Superior temporal gyrus (tissue), 1 donor: ENCODE measurements at regions not wholly inside any gene's neighbourhood (a gene's known extent, or its start where the extent isn't known, plus 50 kb on each side); places are given as distances from the start of the nearest gene placed in this dataset.

Experiments
- DNase-seq: peaks from one replicate; pipeline ENCODE4 v3.0.0-alpha.2; 2016; ENCODE audit errors: extremely low spot score

GRCh38 chr5:92508271-92508670, 1072.7 kb downstream of the NR2F1-AS1 start:
- no peak for DNase-seq

- no peak for DNase-seq
Observed at GRCh38 chr5:92505925-92506324, 1075.1 kb downstream of the NR2F1-AS1 start.

- DNase-seq: no peak
Observed at GRCh38 chr5:92505145-92505544, 1075.9 kb downstream of the NR2F1-AS1 start.

- DNase-seq: no peak
Observed at GRCh38 chr5:92504346-92504745, 1076.7 kb downstream of the NR2F1-AS1 start.

- no peak for DNase-seq
Observed at GRCh38 chr5:92500752-92501151, 1080.3 kb downstream of the NR2F1-AS1 start.

GRCh38 chr5:92496545-92496944, 1084.5 kb downstream of the NR2F1-AS1 start:
- DNase-seq: no peak

- DNase-seq: no peak
Observed at GRCh38 chr5:92494508-92494907, 1086.5 kb downstream of the NR2F1-AS1 start.

- DNase-seq: no peak
Observed at GRCh38 chr5:92492908-92493307, 1088.1 kb downstream of the NR2F1-AS1 start.

- no peak for DNase-seq
Observed at GRCh38 chr5:92484484-92484883, 1096.5 kb downstream of the NR2F1-AS1 start.

- DNase-seq: no peak
Observed at GRCh38 chr5:92472981-92473566, 1090.0 kb upstream of the ARRDC3 start.

- no peak for DNase-seq
Observed at GRCh38 chr5:92471861-92472260, 1088.7 kb upstream of the ARRDC3 start.

GRCh38 chr5:92470770-92471169, 1087.7 kb upstream of the ARRDC3 start:
- DNase-seq: no peak

- no peak for DNase-seq
Observed at GRCh38 chr5:92468295-92468694, 1085.2 kb upstream of the ARRDC3 start.

GRCh38 chr5:92467695-92468094, 1084.6 kb upstream of the ARRDC3 start:
- DNase-seq: no peak

- DNase-seq: no peak
Observed at GRCh38 chr5:92460505-92460904, 1077.4 kb upstream of the ARRDC3 start.

GRCh38 chr5:92459654-92460053, 1076.5 kb upstream of the ARRDC3 start:
- no peak for DNase-seq

GRCh38 chr5:92455011-92455410, 1071.9 kb upstream of the ARRDC3 start:
- no peak for DNase-seq

- DNase-seq: peak; percentile 60
Observed at GRCh38 chr5:92444888-92445287, 1061.8 kb upstream of the ARRDC3 start.

- no peak for DNase-seq
Observed at GRCh38 chr5:92435781-92436180, 1052.7 kb upstream of the ARRDC3 start.

- no peak for DNase-seq
Observed at GRCh38 chr5:92429646-92430045, 1046.5 kb upstream of the ARRDC3 start.

- no peak for DNase-seq
Observed at GRCh38 chr5:92428415-92428814, 1045.3 kb upstream of the ARRDC3 start.

- DNase-seq: no peak
Observed at GRCh38 chr5:92424785-92425426, 1041.8 kb upstream of the ARRDC3 start.

- DNase-seq: no peak
Observed at GRCh38 chr5:92421942-92422341, 1038.8 kb upstream of the ARRDC3 start.

- DNase-seq: no peak
Observed at GRCh38 chr5:92421196-92421595, 1038.1 kb upstream of the ARRDC3 start.
